H1 (cell line): ENCODE measurements at regions not wholly inside any gene's neighbourhood (a gene's known extent, or its start where the extent isn't known, plus 50 kb on each side); places are given as distances from the start of the nearest gene placed in this dataset.

Experiments
- CTCF ChIA-PET: fragments of 300-600 bp; sonication (Branson Sonifier 250); formaldehyde crosslinking; loops from one replicate; lab custom pipeline; 2021; ENCODE audit not compliant: partially characterized antibody; lab: Charles Lee
- POLR2A ChIA-PET: fragments of 300-600 bp; sonication (Branson Sonifier 250); formaldehyde crosslinking; loops from one replicate; lab custom pipeline; 2021; ENCODE audit warnings: inconsistent platforms; ENCODE audit not compliant: partially characterized antibody; lab: Charles Lee
- DNase-seq, 2 experiments: peaks; one replicate each; pipeline versions ENCODE4 v3.0.0 to v3.0.0-alpha.2; 2010 to 2022; ENCODE audit warnings: low spot score in 2 of 2, low read depth in 1 of 2, mixed read lengths in 1 of 2
- FAIRE-seq: peaks from 2 replicates; lab custom pipeline; 2011; peaks lifted over from hg19 to GRCh38; lab: Jason Lieb, UNC
- H2AFZ ChIP-seq: 2 replicates; pipeline ENCODE4 v1.8.1; 2012; ENCODE audit warnings: low read length, inconsistent platforms
- H2AK5ac ChIP-seq: 2 replicates; pipeline ENCODE4 v1.6.1; 2013; ENCODE audit warnings: low read depth, low read length
- H2BK120ac ChIP-seq: replicated peaks from 2 replicates; pipeline ENCODE3; 2013; ENCODE audit warnings: low read depth, low read length, inconsistent platforms
- H2BK12ac ChIP-seq: 2 replicates; pipeline ENCODE4 v1.6.1; 2013; ENCODE audit warnings: low read depth, low read length
- H2BK15ac ChIP-seq: 2 replicates; pipeline ENCODE4 v1.6.1; 2013; ENCODE audit warnings: low read length
- H2BK20ac ChIP-seq: 2 replicates; pipeline ENCODE4 v1.6.1; 2013; ENCODE audit warnings: low read length
- H2BK5ac ChIP-seq: 2 replicates; pipeline ENCODE4 v1.6.1; 2013; ENCODE audit warnings: low read depth, low read length
- H3K14ac ChIP-seq: 2 replicates; pipeline ENCODE4 v1.6.1; 2013; ENCODE audit warnings: inconsistent platforms; ENCODE audit not compliant: insufficient read length
- H3K18ac ChIP-seq: 2 replicates; pipeline ENCODE4 v1.6.1; 2013; ENCODE audit warnings: low read length; ENCODE audit errors: extremely low read depth
- H3K23ac ChIP-seq: 2 replicates; pipeline ENCODE4 v1.6.1; 2013; ENCODE audit warnings: inconsistent platforms; ENCODE audit not compliant: insufficient read length
- H3K23me2 ChIP-seq: 2 replicates; pipeline ENCODE4 v1.6.1; 2013; ENCODE audit warnings: low read depth, low read length
- H3K27ac ChIP-seq: 2 replicates; pipeline ENCODE4 v1.6.1; 2011; ENCODE audit warnings: low read depth, low read length, inconsistent platforms
- H3K27me3 ChIP-seq, 4 experiments: replicated peaks in 1 of 4; 1 replicate in 1 of 4; 2 replicates in 3 of 4; pipeline versions ENCODE4 v1.6.1 to v1.8.1; 2011 to 2013; ENCODE audit warnings: low read length in 3 of 4, mild to moderate bottlenecking in 3 of 4, inconsistent platforms in 2 of 4, mixed read lengths in 2 of 4, moderate library complexity in 1 of 4; ENCODE audit not compliant: control insufficient read depth in 3 of 4, insufficient read depth in 3 of 4; ENCODE audit errors: extremely low read depth in 1 of 4
- H3K36me3 ChIP-seq, 4 experiments: 2 replicates each; pipeline versions ENCODE4 v1.6.1 to v1.8.1; 2011 to 2013; ENCODE audit warnings: mild to moderate bottlenecking in 4 of 4, low read length in 3 of 4, moderate library complexity in 2 of 4, control low read depth in 1 of 4, inconsistent platforms in 1 of 4; ENCODE audit not compliant: insufficient read depth in 4 of 4, control insufficient read depth in 2 of 4
- H3K4ac ChIP-seq: replicated peaks from 2 replicates; pipeline ENCODE3; 2013; ENCODE audit warnings: low read length, low read depth, mixed read lengths, inconsistent platforms; ENCODE audit not compliant: insufficient read length
- H3K4me1 ChIP-seq, 4 experiments: replicated peaks in 1 of 4; 1 replicate in 1 of 4; 2 replicates in 3 of 4; pipeline versions ENCODE4 v1.6.1 to v1.8.1; 2011 to 2013; ENCODE audit warnings: low read length in 3 of 4, inconsistent platforms in 2 of 4, mixed read lengths in 1 of 4; ENCODE audit not compliant: insufficient read depth in 4 of 4, control insufficient read depth in 3 of 4
- H3K4me2 ChIP-seq, 2 experiments: 2 replicates each; pipeline versions ENCODE4 v1.6.1 to v1.8.1; 2011 to 2013; ENCODE audit warnings: low read depth in 2 of 2, low read length in 2 of 2, control low read depth in 1 of 2, inconsistent platforms in 1 of 2, mild to moderate bottlenecking in 1 of 2; ENCODE audit not compliant: insufficient read depth in 1 of 2
- H3K4me3 ChIP-seq, 4 experiments: fragments of 200-600, 300-600 bp in 1 of 4; sonication (generic), shearing (Covaris generic), sonication (Bioruptor Twin) in 1 of 4; 2 replicates each; pipeline versions ENCODE4 v1.5.1 to v1.8.1; 2011 to 2016; ENCODE audit warnings: low read length in 4 of 4, low read depth in 3 of 4, control low read depth in 2 of 4, inconsistent platforms in 2 of 4, mild to moderate bottlenecking in 2 of 4, mixed read lengths in 1 of 4, moderate library complexity in 1 of 4; ENCODE audit not compliant: insufficient read depth in 2 of 4; ENCODE audit errors: extremely low read depth in 1 of 4
- H3K56ac ChIP-seq: replicated peaks from 2 replicates; pipeline ENCODE3; 2013; ENCODE audit warnings: low read depth, mild to moderate bottlenecking, mixed read lengths, low read length, inconsistent platforms; ENCODE audit not compliant: insufficient read length
- H3K79me1 ChIP-seq: 2 replicates; pipeline ENCODE4 v1.6.1; 2013; ENCODE audit warnings: low read depth, low read length, control low read depth
- H3K79me2 ChIP-seq, 2 experiments: 2 replicates each; pipeline versions ENCODE4 v1.6.1 to v1.8.1; 2012 to 2013; ENCODE audit warnings: low read length in 2 of 2, mild to moderate bottlenecking in 2 of 2, inconsistent platforms in 1 of 2; ENCODE audit not compliant: insufficient read depth in 2 of 2, control insufficient read depth in 1 of 2
- H3K9ac ChIP-seq, 4 experiments: replicated peaks in 1 of 4; 1 replicate in 1 of 4; 2 replicates in 3 of 4; pipeline versions ENCODE4 v1.6.1 to v1.8.1; 2011 to 2013; ENCODE audit warnings: low read depth in 3 of 4, low read length in 3 of 4, control low read depth in 2 of 4, mild to moderate bottlenecking in 2 of 4, moderate library complexity in 2 of 4, inconsistent platforms in 1 of 4; ENCODE audit errors: extremely low read depth in 1 of 4
- H3K9me3 ChIP-seq, 2 experiments: 2 replicates each; pipeline versions ENCODE4 v1.6.1 to v1.8.1; 2012 to 2013; ENCODE audit warnings: mild to moderate bottlenecking in 2 of 2, moderate library complexity in 2 of 2, control low read depth in 1 of 2, inconsistent platforms in 1 of 2, low read depth in 1 of 2, low read length in 1 of 2, mixed read lengths in 1 of 2; ENCODE audit not compliant: insufficient read depth in 2 of 2
- H4K20me1 ChIP-seq, 2 experiments: replicated peaks in 1 of 2; 2 replicates each; pipeline versions ENCODE3 to v1.8.1; 2011 to 2013; ENCODE audit warnings: inconsistent platforms in 2 of 2, low read length in 2 of 2, mild to moderate bottlenecking in 1 of 2; ENCODE audit not compliant: insufficient read depth in 2 of 2, control insufficient read depth in 1 of 2
- H4K5ac ChIP-seq: 2 replicates; pipeline ENCODE4 v1.6.1; 2013; ENCODE audit warnings: low read length, low read depth, mixed read lengths, inconsistent platforms; ENCODE audit not compliant: insufficient read length
- H4K8ac ChIP-seq: 2 replicates; pipeline ENCODE4 v1.8.0; 2013; ENCODE audit warnings: mild to moderate bottlenecking, moderate library complexity, low read length, inconsistent platforms; ENCODE audit not compliant: insufficient read depth; ENCODE audit errors: extremely low read depth
- H4K91ac ChIP-seq: replicated peaks from 2 replicates; pipeline ENCODE3; 2013; ENCODE audit warnings: low read length, mixed read lengths, inconsistent platforms; ENCODE audit not compliant: insufficient read length
- CBX8 ChIP-seq: fragments of 300-800, 300-1000 bp; sonication (generic); IDR thresholded peaks from 2 replicates; pipeline ENCODE4 v1.7.1; 2016; ENCODE audit warnings: low read depth, low read length, borderline replicate concordance
- E2F6 ChIP-seq: IDR thresholded peaks from 2 replicates; pipeline ENCODE4 v1.6.1; 2012; ENCODE audit warnings: inconsistent platforms
- HDAC2 ChIP-seq, 2 experiments: fragments of 300-600 bp in 1 of 2; sonication (generic) in 1 of 2; IDR thresholded peaks; 2 replicates each; pipeline ENCODE4 v1.6.1; 2011 to 2012; ENCODE audit warnings: low read depth in 2 of 2, low read length in 2 of 2, mild to moderate bottlenecking in 2 of 2, moderate library complexity in 2 of 2, borderline replicate concordance in 1 of 2, inconsistent platforms in 1 of 2
- JUN ChIP-seq: IDR thresholded peaks from 2 replicates; pipeline ENCODE4 v1.6.1; 2011; ENCODE audit warnings: low read depth, mild to moderate bottlenecking, improper control_type of control experiment, low read length
- NRF1 ChIP-seq: IDR thresholded peaks from 2 replicates; pipeline ENCODE4 v1.6.1; 2011; ENCODE audit warnings: mild to moderate bottlenecking, low read depth, low read length, improper control_type of control experiment
- SIN3A ChIP-seq, 2 experiments: IDR thresholded peaks in 1 of 2; conservative IDR thresholded peaks in 1 of 2; 2 replicates each; pipeline ENCODE4 v1.6.1; 2011 to 2012; ENCODE audit warnings: low read length in 2 of 2, improper control_type of control experiment in 1 of 2, low read depth in 1 of 2, mild to moderate bottlenecking in 1 of 2
- WGBS, 2 experiments: shearing (Covaris generic) in 1 of 2; methylation state at CpG; one replicate each; pipeline versions ENCODE4 v1.1.6 to v1.1.7; 2013 to 2015; ENCODE audit warnings: low lambda C conversion rate in 2 of 2, mixed read lengths in 2 of 2, inconsistent platforms in 1 of 2, low coverage in 1 of 2, missing lambda C conversion rate in 1 of 2; ENCODE audit not compliant: insufficient replicate concordance in 2 of 2, insufficient coverage in 1 of 2, insufficient read length in 1 of 2; ENCODE audit errors: extremely low coverage in 1 of 2, missing lambda C conversion rate in 1 of 2; 5-methylcytosine and 5-hydroxymethylcytosine counted together

- Histone ChIP-seq H2AFZ (no peak overlapping the region), H3K4ac (no peak overlapping the region), H3K4me2 (no peak overlapping the region), H4K91ac (no peak overlapping the region), H3K56ac (no peak overlapping the region), H3K23ac (no peak overlapping the region), H2BK20ac (no peak overlapping the region), H4K5ac (no peak overlapping the region), H2AK5ac (no peak overlapping the region), H3K79me1 (no peaks in the 10 kb centered on the region), H3K36me3 (no peaks in the 10 kb centered on the region), H3K4me3 (no peak overlapping the region), H3K14ac (no peak overlapping the region), H3K9me3 (no peaks in the 10 kb centered on the region), H2BK120ac (no peak overlapping the region), H3K23me2 (no peaks in the 10 kb centered on the region), H3K9ac (no peak overlapping the region), H3K27me3 (no peaks in the 10 kb centered on the region), H4K20me1 (no peaks in the 10 kb centered on the region), H3K4me1 (peaks cover 0 to 3% (median 0%) of the 10 kb centered on the region in 4 experiments; a peak in 1 of 7 replicates), H2BK5ac (no peak overlapping the region), H2BK12ac (no peak overlapping the region), H2BK15ac (no peak overlapping the region), H3K18ac (no peak overlapping the region), H4K8ac (no peak overlapping the region), H3K79me2 (no peaks in the 10 kb centered on the region), H3K27ac (no peak overlapping the region)
- TF ChIP-seq HDAC2 (IDR thresholded peaks at IDR 0.05; ENCODE audit: borderline replicate concordance in 1 of 2, low read depth in 2 of 2, low read length in 2 of 2), result no peak
- TF ChIP-seq CBX8, result no peak
- no peak for TF ChIP-seq NRF1
- no peak for TF ChIP-seq JUN
- TF ChIP-seq E2F6, result no peak
- TF ChIP-seq SIN3A (conservative IDR thresholded peaks at IDR 0.05 in 1 of 2, IDR thresholded peaks at IDR 0.05 in 1 of 2; ENCODE audit: low read depth in 1 of 2, low read length in 2 of 2), result no peak
- WGBS, 2 experiments, result 82% methylated on average over 5 of the region's 5 CpGs; no CpG with 5 or more reads in 1 of the 2 experiments
- no peak for DNase-seq
- ChIA-PET POLR2A (no interaction called here), CTCF (no interaction called here)
- no peak for FAIRE-seq
These were observed 347.2 kb upstream of the CD180 start for GRCh38 chr5:67543720-67544270.
